H1 (cell line): ENCODE measurements at regions not wholly inside any gene's neighbourhood (a gene's known extent, or its start where the extent isn't known, plus 50 kb on each side); places are given as distances from the start of the nearest gene placed in this dataset.

Experiments
- ATF2 ChIP-seq: IDR thresholded peaks from 2 replicates; pipeline ENCODE4 v1.6.1; 2012; ENCODE audit warnings: low read length, inconsistent platforms
- EZH2 ChIP-seq: fragments of 200-600 bp; sonication (generic); IDR thresholded peaks from 2 replicates; pipeline ENCODE4 v1.7.1; 2012; ENCODE audit warnings: low read depth, mild to moderate bottlenecking, moderate library complexity, low read length, inconsistent platforms; ENCODE audit not compliant: severe bottlenecking
- KDM1A ChIP-seq: fragments of 200-600, 300-600 bp; sonication (generic); IDR thresholded peaks from 2 replicates; pipeline ENCODE4 v1.7.1; 2016; ENCODE audit warnings: mild to moderate bottlenecking, low read length, borderline replicate concordance
- NRF1 ChIP-seq: IDR thresholded peaks from 2 replicates; pipeline ENCODE4 v1.6.1; 2011; ENCODE audit warnings: mild to moderate bottlenecking, low read depth, low read length, improper control_type of control experiment
- SIN3A ChIP-seq, 2 experiments: IDR thresholded peaks in 1 of 2; conservative IDR thresholded peaks in 1 of 2; 2 replicates each; pipeline ENCODE4 v1.6.1; 2011 to 2012; ENCODE audit warnings: low read length in 2 of 2, improper control_type of control experiment in 1 of 2, low read depth in 1 of 2, mild to moderate bottlenecking in 1 of 2
- SIX5 ChIP-seq: IDR thresholded peaks from 2 replicates; pipeline ENCODE4 v1.6.1; 2011; ENCODE audit warnings: mild to moderate bottlenecking, low read depth, low read length
- ZNF274 ChIP-seq: IDR thresholded peaks from 2 replicates; pipeline ENCODE4 v1.7.0; 2012; ENCODE audit warnings: low read length, borderline replicate concordance; ENCODE audit errors: extremely low read depth
- TF ChIP-seq, protein P1 (sequence below), 3 experiments: IDR thresholded peaks; 1 replicate in 2 of 3; 2 replicates in 1 of 3; pipeline versions ENCODE4 v1.5.1 to v1.6.1; 2011; ENCODE audit warnings: low read length in 3 of 3, mild to moderate bottlenecking in 3 of 3, inconsistent platforms in 2 of 3, low read depth in 1 of 3, moderate library complexity in 1 of 3; ENCODE audit not compliant: insufficient read depth in 1 of 3; ENCODE audit errors: control extremely low read depth in 1 of 3

- TF ChIP-seq EZH2 (no peak), SIX5 (no peak), KDM1A (no peak), ATF2 (no peak), ZNF274 (no peak), NRF1 (no peak), SIN3A (conservative IDR thresholded peaks at IDR 0.05 in 1 of 2, IDR thresholded peaks at IDR 0.05 in 1 of 2; ENCODE audit: low read depth in 1 of 2, low read length in 2 of 2) (no peak)
- TF ChIP-seq, protein P1, sequence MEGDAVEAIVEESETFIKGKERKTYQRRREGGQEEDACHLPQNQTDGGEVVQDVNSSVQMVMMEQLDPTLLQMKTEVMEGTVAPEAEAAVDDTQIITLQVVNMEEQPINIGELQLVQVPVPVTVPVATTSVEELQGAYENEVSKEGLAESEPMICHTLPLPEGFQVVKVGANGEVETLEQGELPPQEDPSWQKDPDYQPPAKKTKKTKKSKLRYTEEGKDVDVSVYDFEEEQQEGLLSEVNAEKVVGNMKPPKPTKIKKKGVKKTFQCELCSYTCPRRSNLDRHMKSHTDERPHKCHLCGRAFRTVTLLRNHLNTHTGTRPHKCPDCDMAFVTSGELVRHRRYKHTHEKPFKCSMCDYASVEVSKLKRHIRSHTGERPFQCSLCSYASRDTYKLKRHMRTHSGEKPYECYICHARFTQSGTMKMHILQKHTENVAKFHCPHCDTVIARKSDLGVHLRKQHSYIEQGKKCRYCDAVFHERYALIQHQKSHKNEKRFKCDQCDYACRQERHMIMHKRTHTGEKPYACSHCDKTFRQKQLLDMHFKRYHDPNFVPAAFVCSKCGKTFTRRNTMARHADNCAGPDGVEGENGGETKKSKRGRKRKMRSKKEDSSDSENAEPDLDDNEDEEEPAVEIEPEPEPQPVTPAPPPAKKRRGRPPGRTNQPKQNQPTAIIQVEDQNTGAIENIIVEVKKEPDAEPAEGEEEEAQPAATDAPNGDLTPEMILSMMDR (IDR thresholded peaks at IDR 0.05; ENCODE audit: control extremely low read depth in 1 of 3, insufficient read depth in 1 of 3, low read depth in 1 of 3, low read length in 3 of 3) = no peak
Observed at GRCh38 chr10:121288864-121289661, 309.2 kb downstream of the FGFR2 start.
